Gastrocnemius medialis (tissue), 4 donors: ENCODE measurements at regions not wholly inside any gene's neighbourhood (a gene's known extent, or its start where the extent isn't known, plus 50 kb on each side); places are given as distances from the start of the nearest gene placed in this dataset.

ENCODE experiments used
- POLR2A ChIP-seq, 2 donors: fragments of 450-650 bp; IDR thresholded peaks; one replicate each; pipeline ENCODE4 v1.6.1; 2017; ENCODE audit warnings: antibody characterized with exemption in 2 of 2, mild to moderate bottlenecking in 2 of 2, moderate library complexity in 2 of 2
- TF ChIP-seq, protein P1 (sequence below), 5 experiments: fragments of 450-650 bp in 3 of 5; fragments of 200-600 bp in 2 of 5; sonication (generic) in 2 of 5; IDR thresholded peaks in 4 of 5; conservative IDR thresholded peaks in 1 of 5; 1 replicate in 4 of 5; 2 replicates in 1 of 5; pipeline ENCODE4 v1.5.1; 2016 to 2019; ENCODE audit warnings: antibody characterized with exemption in 5 of 5, mild to moderate bottlenecking in 3 of 5, moderate library complexity in 3 of 5

DNA sequence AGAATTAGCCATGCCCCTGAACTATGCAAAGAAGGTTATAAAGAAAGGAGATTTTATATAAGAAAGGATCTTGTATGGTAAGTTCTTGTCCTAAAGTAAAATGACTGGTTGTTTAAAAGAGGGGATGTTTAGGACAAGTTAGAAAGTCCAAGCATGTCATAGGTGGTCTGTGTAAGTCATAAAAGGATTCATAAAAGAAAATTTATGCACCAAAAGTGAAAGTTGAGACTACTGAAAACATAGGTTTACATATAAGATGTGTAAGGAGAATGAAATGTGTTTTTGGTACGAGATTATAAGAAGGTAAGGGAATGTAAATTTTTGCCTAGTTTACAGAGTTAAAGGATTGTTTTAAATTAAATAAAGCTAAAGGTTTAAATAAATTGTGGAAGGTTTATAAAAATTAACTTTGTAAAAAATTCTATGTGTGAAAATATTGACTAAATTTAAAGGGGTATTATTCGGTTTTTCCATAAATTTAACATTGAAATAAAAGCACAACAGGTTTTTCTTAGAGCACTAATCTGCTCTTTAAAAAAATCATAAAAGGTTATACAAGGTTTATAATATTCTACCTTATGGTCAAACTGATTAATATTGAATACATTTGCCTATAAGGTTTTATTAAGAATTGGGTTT, 93.6 kb upstream of the UST start:
- TF ChIP-seq, protein P1, sequence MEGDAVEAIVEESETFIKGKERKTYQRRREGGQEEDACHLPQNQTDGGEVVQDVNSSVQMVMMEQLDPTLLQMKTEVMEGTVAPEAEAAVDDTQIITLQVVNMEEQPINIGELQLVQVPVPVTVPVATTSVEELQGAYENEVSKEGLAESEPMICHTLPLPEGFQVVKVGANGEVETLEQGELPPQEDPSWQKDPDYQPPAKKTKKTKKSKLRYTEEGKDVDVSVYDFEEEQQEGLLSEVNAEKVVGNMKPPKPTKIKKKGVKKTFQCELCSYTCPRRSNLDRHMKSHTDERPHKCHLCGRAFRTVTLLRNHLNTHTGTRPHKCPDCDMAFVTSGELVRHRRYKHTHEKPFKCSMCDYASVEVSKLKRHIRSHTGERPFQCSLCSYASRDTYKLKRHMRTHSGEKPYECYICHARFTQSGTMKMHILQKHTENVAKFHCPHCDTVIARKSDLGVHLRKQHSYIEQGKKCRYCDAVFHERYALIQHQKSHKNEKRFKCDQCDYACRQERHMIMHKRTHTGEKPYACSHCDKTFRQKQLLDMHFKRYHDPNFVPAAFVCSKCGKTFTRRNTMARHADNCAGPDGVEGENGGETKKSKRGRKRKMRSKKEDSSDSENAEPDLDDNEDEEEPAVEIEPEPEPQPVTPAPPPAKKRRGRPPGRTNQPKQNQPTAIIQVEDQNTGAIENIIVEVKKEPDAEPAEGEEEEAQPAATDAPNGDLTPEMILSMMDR (IDR thresholded peaks at IDR 0.05 in 4 of 5, conservative IDR thresholded peaks at IDR 0.05 in 1 of 5), result no peak
- TF ChIP-seq POLR2A (IDR thresholded peaks at IDR 0.05), result no peak
